ENCODE measurements at regions not wholly inside any gene's neighbourhood (a gene's known extent, or its start where the extent isn't known, plus 50 kb on each side); places are given as distances from the start of the nearest gene placed in this dataset.
"Not testable (repeated sequence)": the region's sequence is repeated elsewhere in the genome, so short reads cannot be mapped to it uniquely, and the experiment has no call there.

GRCh38 chr7:32803406-32804141 is 88.0 kb downstream of the KBTBD2 start:
- no peak for ATAC-seq (ENCODE audit: insufficient read depth, low FRiP score)
- WGBS, 2 donors: 97 to 100% methylated on average over 1 of the region's 1 CpG
- no peak overlapping the region for H3K27ac ChIP-seq (ENCODE audit: low read depth in 1 of 2, low read length in 1 of 2)

GRCh38 chr7:32802305-32802910 is 89.2 kb downstream of the KBTBD2 start:
- ATAC-seq (ENCODE audit: insufficient read depth, low FRiP score) (no peak), DNase-seq (no peak)
- 91 to 92% methylated on average over 3 of the region's 3 CpGs for WGBS, 2 donors
- Histone ChIP-seq H3K4me1 (ENCODE audit: control insufficient read depth in 5 of 5, insufficient read depth in 5 of 5, low read length in 5 of 5) (peaks cover 0 to 2% (median 0%) of the 10 kb centered on the region in 5 donors), H3K36me3 (ENCODE audit: control insufficient read depth in 4 of 4, insufficient read depth in 4 of 4, low read length in 4 of 4) (peaks cover 0 to 2% (median 0%) of the 10 kb centered on the region in 4 donors), H3K9me3 (ENCODE audit: control insufficient read depth in 4 of 4, insufficient read depth in 3 of 4, low read length in 3 of 4) (peaks cover 0 to 4% (median 0%) of the 10 kb centered on the region in 4 donors), H3K9ac (ENCODE audit: insufficient read depth in 1 of 2, low read length in 2 of 2) (no peak overlapping the region), H3K4me3 (no peak overlapping the region), H3K27ac (ENCODE audit: low read depth in 1 of 2, low read length in 1 of 2) (no peak overlapping the region), H3K27me3 (ENCODE audit: control insufficient read depth in 3 of 3, insufficient read depth in 3 of 3, low read length in 2 of 3) (no peaks in the 10 kb centered on the region)
- no peak for TF ChIP-seq CTCF (IDR thresholded peaks at IDR 0.05; ENCODE audit: control extremely low read depth, extremely low read depth)

More at GRCh38 chr7:32803406-32804141, 88.0 kb downstream of the KBTBD2 start:
- no peak overlapping the region for H3K4me3 ChIP-seq
- peaks cover 0 to 4% (median 0%) of the 10 kb centered on the region in 4 donors for H3K9me3 ChIP-seq (ENCODE audit: control insufficient read depth in 4 of 4, insufficient read depth in 3 of 4, low read length in 3 of 4)
- DNase-seq: no peak
- TF ChIP-seq CTCF (IDR thresholded peaks at IDR 0.05; ENCODE audit: control extremely low read depth, extremely low read depth): no peak
- H3K9ac ChIP-seq (ENCODE audit: insufficient read depth in 1 of 2, low read length in 2 of 2): no peak overlapping the region
- peaks cover 0 to 2% (median 0%) of the 10 kb centered on the region in 4 donors for H3K36me3 ChIP-seq (ENCODE audit: control insufficient read depth in 4 of 4, insufficient read depth in 4 of 4, low read length in 4 of 4)
- no peaks in the 10 kb centered on the region for H3K27me3 ChIP-seq (ENCODE audit: control insufficient read depth in 3 of 3, insufficient read depth in 3 of 3, low read length in 2 of 3)
- H3K4me1 ChIP-seq (ENCODE audit: control insufficient read depth in 5 of 5, insufficient read depth in 5 of 5, low read length in 5 of 5): peaks cover 0 to 2% (median 0%) of the 10 kb centered on the region in 5 donors

- not testable (repeated sequence) for H3K4me1 ChIP-seq (ENCODE audit: control insufficient read depth in 5 of 5, insufficient read depth in 5 of 5, low read length in 5 of 5); H3K27me3 ChIP-seq (ENCODE audit: control insufficient read depth in 3 of 3, insufficient read depth in 3 of 3, low read length in 2 of 3); H3K4me3 ChIP-seq; DNase-seq; H3K9me3 ChIP-seq (ENCODE audit: control insufficient read depth in 4 of 4, insufficient read depth in 3 of 4, low read length in 3 of 4); H3K9ac ChIP-seq (ENCODE audit: insufficient read depth in 1 of 2, low read length in 2 of 2); ATAC-seq (ENCODE audit: insufficient read depth, low FRiP score); H3K27ac ChIP-seq (ENCODE audit: low read depth in 1 of 2, low read length in 1 of 2); H3K36me3 ChIP-seq (ENCODE audit: control insufficient read depth in 4 of 4, insufficient read depth in 4 of 4, low read length in 4 of 4)
- 68 to 86% methylated on average over 1 of the region's 5 CpGs for WGBS, 2 donors
These were observed 98.5 kb downstream of the KBTBD2 start for GRCh38 chr7:32793053-32793452.

- not testable (repeated sequence) for H3K27me3 ChIP-seq (ENCODE audit: control insufficient read depth in 3 of 3, insufficient read depth in 3 of 3, low read length in 2 of 3); H3K36me3 ChIP-seq (ENCODE audit: control insufficient read depth in 4 of 4, insufficient read depth in 4 of 4, low read length in 4 of 4); H3K4me1 ChIP-seq (ENCODE audit: control insufficient read depth in 5 of 5, insufficient read depth in 5 of 5, low read length in 5 of 5); ATAC-seq (ENCODE audit: insufficient read depth, low FRiP score); H3K9me3 ChIP-seq (ENCODE audit: control insufficient read depth in 4 of 4, insufficient read depth in 3 of 4, low read length in 3 of 4); H3K27ac ChIP-seq (ENCODE audit: low read depth in 1 of 2, low read length in 1 of 2); H3K9ac ChIP-seq (ENCODE audit: insufficient read depth in 1 of 2, low read length in 2 of 2); H3K4me3 ChIP-seq; DNase-seq
- 72 to 89% methylated on average over 7 of the region's 7 CpGs for WGBS, 2 donors
These were observed 100.7 kb downstream of the KBTBD2 start for GRCh38 chr7:32790766-32791430.

- not testable (repeated sequence) for H3K9me3 ChIP-seq (ENCODE audit: control insufficient read depth in 4 of 4, insufficient read depth in 3 of 4, low read length in 3 of 4); H3K27ac ChIP-seq (ENCODE audit: low read depth in 1 of 2, low read length in 1 of 2); ATAC-seq (ENCODE audit: insufficient read depth, low FRiP score); H3K36me3 ChIP-seq (ENCODE audit: control insufficient read depth in 4 of 4, insufficient read depth in 4 of 4, low read length in 4 of 4); H3K27me3 ChIP-seq (ENCODE audit: control insufficient read depth in 3 of 3, insufficient read depth in 3 of 3, low read length in 2 of 3); H3K4me3 ChIP-seq; H3K4me1 ChIP-seq (ENCODE audit: control insufficient read depth in 5 of 5, insufficient read depth in 5 of 5, low read length in 5 of 5)
- DNase-seq: peak; percentile 32 to 83 (median 76)
- H3K9ac ChIP-seq (ENCODE audit: insufficient read depth in 1 of 2, low read length in 2 of 2): peak overlapping the region in 1 of 2 donors; percentile 47
- WGBS, 2 donors: 79 to 81% methylated on average over 8 of the region's 8 CpGs
These were observed 102.3 kb downstream of the KBTBD2 start for GRCh38 chr7:32789266-32789665.

- not testable (repeated sequence) for ATAC-seq (ENCODE audit: insufficient read depth, low FRiP score)
These were observed 103.4 kb downstream of the KBTBD2 start for GRCh38 chr7:32788174-32788573.

More at GRCh38 chr7:32788174-32788573, 103.4 kb downstream of the KBTBD2 start:
- DNase-seq; H3K9ac ChIP-seq (ENCODE audit: insufficient read depth in 1 of 2, low read length in 2 of 2); H3K4me1 ChIP-seq (ENCODE audit: control insufficient read depth in 5 of 5, insufficient read depth in 5 of 5, low read length in 5 of 5); H3K9me3 ChIP-seq (ENCODE audit: control insufficient read depth in 4 of 4, insufficient read depth in 3 of 4, low read length in 3 of 4); H3K36me3 ChIP-seq (ENCODE audit: control insufficient read depth in 4 of 4, insufficient read depth in 4 of 4, low read length in 4 of 4); H3K4me3 ChIP-seq; H3K27ac ChIP-seq (ENCODE audit: low read depth in 1 of 2, low read length in 1 of 2); H3K27me3 ChIP-seq (ENCODE audit: control insufficient read depth in 3 of 3, insufficient read depth in 3 of 3, low read length in 2 of 3): not testable (repeated sequence)
- 94 to 98% methylated on average over 2 of the region's 2 CpGs for WGBS, 2 donors
